Right lobe of liver (tissue), 6 donors: ENCODE measurements at regions not wholly inside any gene's neighbourhood (a gene's known extent, or its start where the extent isn't known, plus 50 kb on each side); places are given as distances from the start of the nearest gene placed in this dataset.

Experiments
- ATAC-seq, 4 donors: fragments of 200-7000 bp; cut with Tn5 transposase; one replicate each; pipeline ENCODE4 v1.9.1; 2020; ENCODE audit warnings: mild to moderate bottlenecking in 4 of 4, moderate library complexity in 4 of 4
- DNase-seq, 3 donors: peaks; one replicate each; pipeline ENCODE4 v3.0.0-alpha.2; 2020
- H3K27ac ChIP-seq, 3 donors: fragments of 200-600 bp; one replicate each; pipeline ENCODE4 v1.8.0; 2022
- H3K27me3 ChIP-seq, 2 donors: fragments of 200-600 bp; one replicate each; pipeline ENCODE4 v1.8.0; 2022
- H3K36me3 ChIP-seq, 4 donors: fragments of 200-600 bp; sonication (generic) in 1 of 4; one replicate each; pipeline versions ENCODE4 v1.5.1 to v1.8.0; 2017 to 2022; ENCODE audit warnings: control low read depth in 1 of 4
- H3K4me1 ChIP-seq, 4 donors: fragments of 200-600 bp; sonication (generic) in 1 of 4; one replicate each; pipeline versions ENCODE4 v1.5.1 to v1.8.0; 2017 to 2022; ENCODE audit warnings: control low read depth in 1 of 4
- H3K4me3 ChIP-seq, 3 donors: fragments of 200-600 bp; one replicate each; pipeline ENCODE4 v1.8.0; 2022
- H3K9me3 ChIP-seq, 4 donors: fragments of 200-600 bp; sonication (generic) in 1 of 4; one replicate each; pipeline versions ENCODE4 v1.5.1 to v1.8.0; 2017 to 2022; ENCODE audit warnings: control low read depth in 1 of 4
- CTCF ChIP-seq, 4 donors: fragments of 200-600 bp in 3 of 4; fragments of 450-650 bp in 1 of 4; IDR thresholded peaks; one replicate each; pipeline versions ENCODE4 v1.5.1 to v1.8.0; 2016 to 2022; ENCODE audit warnings: antibody characterized with exemption in 4 of 4, mild to moderate bottlenecking in 2 of 4
- POLR2A ChIP-seq: fragments of 450-650 bp; IDR thresholded peaks from one replicate; pipeline ENCODE4 v1.6.1; 2017; ENCODE audit warnings: antibody characterized with exemption, mild to moderate bottlenecking
- WGBS: methylation state at CpG from one replicate; pipeline ENCODE4 v1.1.6; 2018; ENCODE audit warnings: low coverage, low lambda C conversion rate; ENCODE audit not compliant: insufficient coverage; ENCODE audit errors: missing lambda C conversion rate; 5-methylcytosine and 5-hydroxymethylcytosine counted together
- intact Hi-C, 2 donors: fragments of 100-400 bp; cut with DNase I; formaldehyde crosslinking; loops; one replicate each; pipeline versions ENCODE4 v1.11.2 to v1.14.1; 2022
- donor health status: DM: no; HTN: yes; CAD: no.
- donor health status: DM: no; HTN: no; CAD: no.
- donor health status: DM: no; HTN: no; CAD: no.
- donor health status: DM: no; HTN: yes; CAD: no.
- donor health status: DM: no; HTN: yes; CAD: no.

GRCh38 chr15:47431501-47431900 is 285.8 kb upstream of the SEMA6D start:
- DNase-seq (no peak), ATAC-seq (no peak)
- Histone ChIP-seq H3K27ac (no peak overlapping the region), H3K9me3 (no peaks in the 10 kb centered on the region), H3K4me1 (no peaks in the 10 kb centered on the region), H3K4me3 (no peak overlapping the region), H3K36me3 (no peaks in the 10 kb centered on the region), H3K27me3 (no peaks in the 10 kb centered on the region)
- TF ChIP-seq CTCF (IDR thresholded peaks at IDR 0.05) (no peak), POLR2A (no peak)
- 49% methylated on average over 3 of the region's 3 CpGs for WGBS
- intact Hi-C loops: no loop called here

- Histone ChIP-seq H3K36me3 (no peaks in the 10 kb centered on the region), H3K27me3 (no peaks in the 10 kb centered on the region), H3K27ac (no peak overlapping the region), H3K4me1 (no peaks in the 10 kb centered on the region), H3K4me3 (no peak overlapping the region), H3K9me3 (no peaks in the 10 kb centered on the region)
- DNase-seq: no peak
- ATAC-seq: no peak
- intact Hi-C loops: no loop called here
- no peak for TF ChIP-seq CTCF (IDR thresholded peaks at IDR 0.05)
- TF ChIP-seq POLR2A: no peak
Observed at GRCh38 chr15:47432826-47433225, 284.5 kb upstream of the SEMA6D start.

GRCh38 chr15:47434596-47434995 is 282.7 kb upstream of the SEMA6D start:
- Histone ChIP-seq H3K9me3 (no peaks in the 10 kb centered on the region), H3K36me3 (no peaks in the 10 kb centered on the region), H3K27me3 (no peaks in the 10 kb centered on the region), H3K27ac (no peak overlapping the region), H3K4me1 (no peaks in the 10 kb centered on the region), H3K4me3 (no peak overlapping the region)
- no peak for ATAC-seq
- 53% methylated on average over 2 of the region's 2 CpGs for WGBS
- intact Hi-C loops: no loop called here
- TF ChIP-seq CTCF (IDR thresholded peaks at IDR 0.05): no peak
- TF ChIP-seq POLR2A: no peak
- DNase-seq: no peak

GRCh38 chr15:47437491-47437890 is 279.8 kb upstream of the SEMA6D start:
- no peak overlapping the region for H3K4me3 ChIP-seq
- no peaks in the 10 kb centered on the region for H3K4me1 ChIP-seq
- ATAC-seq (no peak), DNase-seq (no peak)
- no peaks in the 10 kb centered on the region for H3K9me3 ChIP-seq
- intact Hi-C loops: no loop called here
- no peaks in the 10 kb centered on the region for H3K36me3 ChIP-seq
- no peaks in the 10 kb centered on the region for H3K27me3 ChIP-seq
- TF ChIP-seq POLR2A (no peak), CTCF (IDR thresholded peaks at IDR 0.05) (no peak)
- H3K27ac ChIP-seq: no peak overlapping the region
